ENCODE measurements at regions not wholly inside any gene's neighbourhood (a gene's known extent, or its start where the extent isn't known, plus 50 kb on each side); places are given as distances from the start of the nearest gene placed in this dataset.

DNA sequence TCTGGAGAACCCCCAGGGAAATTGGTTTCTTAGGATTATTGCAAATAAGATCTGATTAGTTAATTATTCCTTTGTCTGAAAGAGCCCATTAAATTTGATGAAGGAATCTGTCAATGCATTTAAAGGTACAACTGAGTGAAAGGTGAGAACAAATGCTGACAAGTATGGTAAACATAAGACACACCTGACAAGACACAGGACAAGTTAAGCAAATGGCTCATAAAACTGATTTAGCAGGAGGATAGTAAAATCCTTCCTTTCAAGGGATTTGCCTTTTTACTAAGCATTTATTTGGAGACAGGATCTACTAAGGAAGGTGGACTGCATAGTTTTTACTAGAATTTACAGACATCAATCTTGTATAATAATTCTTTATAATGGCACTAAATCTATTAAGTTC, 553.9 kb downstream of the SPRY1 start:
- DNase-seq (ENCODE audit: low spot score), result no peak
- TF ChIP-seq, protein P1, sequence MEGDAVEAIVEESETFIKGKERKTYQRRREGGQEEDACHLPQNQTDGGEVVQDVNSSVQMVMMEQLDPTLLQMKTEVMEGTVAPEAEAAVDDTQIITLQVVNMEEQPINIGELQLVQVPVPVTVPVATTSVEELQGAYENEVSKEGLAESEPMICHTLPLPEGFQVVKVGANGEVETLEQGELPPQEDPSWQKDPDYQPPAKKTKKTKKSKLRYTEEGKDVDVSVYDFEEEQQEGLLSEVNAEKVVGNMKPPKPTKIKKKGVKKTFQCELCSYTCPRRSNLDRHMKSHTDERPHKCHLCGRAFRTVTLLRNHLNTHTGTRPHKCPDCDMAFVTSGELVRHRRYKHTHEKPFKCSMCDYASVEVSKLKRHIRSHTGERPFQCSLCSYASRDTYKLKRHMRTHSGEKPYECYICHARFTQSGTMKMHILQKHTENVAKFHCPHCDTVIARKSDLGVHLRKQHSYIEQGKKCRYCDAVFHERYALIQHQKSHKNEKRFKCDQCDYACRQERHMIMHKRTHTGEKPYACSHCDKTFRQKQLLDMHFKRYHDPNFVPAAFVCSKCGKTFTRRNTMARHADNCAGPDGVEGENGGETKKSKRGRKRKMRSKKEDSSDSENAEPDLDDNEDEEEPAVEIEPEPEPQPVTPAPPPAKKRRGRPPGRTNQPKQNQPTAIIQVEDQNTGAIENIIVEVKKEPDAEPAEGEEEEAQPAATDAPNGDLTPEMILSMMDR (IDR thresholded peaks at IDR 0.05), result no peak
- Histone ChIP-seq H3K27ac (no peak overlapping the region), H3K4me3 (no peak overlapping the region)

DNA sequence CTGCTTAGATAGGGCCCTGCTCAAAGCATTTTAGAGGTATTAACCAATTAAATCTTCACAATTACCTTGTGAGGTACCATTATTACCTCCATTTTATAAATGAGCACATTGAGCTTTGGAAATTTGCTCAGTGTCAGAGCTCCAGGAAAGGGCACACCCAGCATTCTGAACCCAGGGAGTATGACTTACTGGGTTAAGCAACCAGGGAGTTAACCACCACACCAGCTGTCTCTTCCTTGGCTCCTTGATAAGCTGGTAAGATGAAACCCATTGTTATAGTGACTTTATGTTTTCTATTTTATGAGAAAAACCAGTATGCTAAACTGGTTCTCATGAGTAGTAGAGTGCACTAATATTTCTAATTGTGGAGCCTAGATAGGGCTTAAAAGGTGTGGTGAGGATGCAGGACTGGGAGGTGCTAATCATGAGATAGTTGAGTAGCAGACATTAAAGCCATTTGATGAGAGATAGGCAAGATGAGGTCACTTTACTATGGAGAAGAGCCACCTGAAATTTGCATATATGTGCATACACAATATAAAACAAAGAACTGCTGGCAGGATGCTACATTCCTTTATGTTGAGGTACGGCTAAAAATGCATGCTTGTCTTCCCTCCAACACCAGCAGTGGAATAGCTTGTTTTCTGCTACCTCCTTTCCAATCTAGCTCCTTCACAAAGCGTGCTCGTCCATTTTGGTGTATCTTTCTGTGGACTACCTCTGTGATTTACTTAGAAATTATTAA, 556.1 kb downstream of the SPRY1 start:
- Histone ChIP-seq H3K4me3 (no peak overlapping the region), H3K27ac (no peak overlapping the region)
- DNase-seq (ENCODE audit: low spot score), result no peak
- TF ChIP-seq, protein P1 (IDR thresholded peaks at IDR 0.05), result no peak

DNA sequence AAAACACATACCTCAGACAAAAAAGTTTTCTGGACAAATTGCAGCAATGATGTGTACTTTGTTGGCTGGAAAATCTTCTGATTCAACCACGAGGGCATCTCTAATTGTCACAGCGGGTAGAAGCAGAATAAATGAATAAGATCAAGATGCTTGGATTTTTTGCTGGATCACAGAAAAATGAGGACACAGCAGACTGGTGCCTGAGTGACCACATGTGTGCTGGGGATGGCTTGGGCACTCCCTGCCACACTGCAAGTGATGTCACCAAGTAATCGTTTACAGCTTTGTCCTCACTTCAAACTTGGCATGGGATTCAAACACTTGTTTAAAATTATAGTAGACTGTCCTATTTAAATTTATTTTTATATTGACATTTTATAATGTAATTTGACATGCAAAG, 557.0 kb downstream of the SPRY1 start:
- TF ChIP-seq, protein P1 (IDR thresholded peaks at IDR 0.05), result no peak
- Histone ChIP-seq H3K4me3 (no peak overlapping the region), H3K27ac (no peak overlapping the region)
- DNase-seq (ENCODE audit: low spot score), result no peak

DNA sequence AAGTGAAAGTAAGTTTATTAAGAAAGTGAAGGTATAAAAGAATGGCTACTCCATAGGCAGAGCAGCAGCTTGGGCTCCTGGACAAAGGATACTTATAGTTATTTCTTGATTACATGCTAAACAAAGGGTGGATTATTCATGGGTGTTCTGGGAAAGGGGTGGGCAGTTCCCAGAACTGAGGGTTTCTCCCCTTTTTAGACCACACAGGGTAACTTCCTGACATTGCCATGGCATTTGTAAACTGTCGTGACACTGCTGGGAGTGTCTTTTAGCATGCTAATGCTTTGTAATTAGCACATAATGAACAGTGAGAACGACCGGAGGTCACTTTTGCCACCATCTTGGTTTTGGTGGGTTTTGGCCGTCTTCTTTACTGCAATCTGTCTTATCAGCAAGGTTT, 557.6 kb downstream of the SPRY1 start:
- TF ChIP-seq, protein P1 (IDR thresholded peaks at IDR 0.05), result no peak
- no peak overlapping the region for H3K4me3 ChIP-seq

DNA sequence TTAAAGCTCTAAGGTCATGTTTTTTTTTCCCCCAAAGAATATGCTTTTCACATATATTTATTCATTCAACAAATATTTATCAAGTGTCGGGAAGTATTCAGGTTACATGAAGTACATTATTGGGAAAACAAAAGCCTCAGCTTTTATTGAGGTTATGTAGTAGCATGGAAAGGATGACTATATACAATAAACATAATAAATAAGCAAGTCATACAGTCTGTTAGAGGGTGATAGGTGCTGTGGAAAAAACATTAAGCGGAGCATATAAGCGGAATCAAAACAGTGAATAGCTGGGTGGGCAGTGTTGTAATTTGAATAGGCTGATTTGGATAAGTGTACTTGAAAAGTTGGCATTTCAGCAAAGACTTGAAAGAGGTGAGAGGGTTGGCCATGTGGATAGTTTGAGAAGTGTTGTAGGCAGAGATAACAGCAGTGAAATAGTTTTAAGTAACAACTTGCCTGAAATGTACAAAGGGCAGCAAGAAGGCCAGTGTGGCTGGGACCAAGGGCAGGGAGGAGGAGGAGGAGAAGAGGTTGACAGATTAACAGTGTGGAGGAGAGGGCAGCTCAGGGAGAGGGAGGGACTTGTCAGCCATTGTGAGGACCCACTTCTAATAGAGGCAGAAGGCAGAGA, 558.7 kb downstream of the SPRY1 start:
- TF ChIP-seq, protein P1 (IDR thresholded peaks at IDR 0.05), result no peak
- DNase-seq (ENCODE audit: low spot score), result no peak
- no peak overlapping the region for H3K27ac ChIP-seq
- no peak overlapping the region for H3K4me3 ChIP-seq

More for the DNA sequence above, 557.6 kb downstream of the SPRY1 start:
- no peak for DNase-seq (ENCODE audit: low spot score)
- no peak overlapping the region for H3K27ac ChIP-seq

DNA sequence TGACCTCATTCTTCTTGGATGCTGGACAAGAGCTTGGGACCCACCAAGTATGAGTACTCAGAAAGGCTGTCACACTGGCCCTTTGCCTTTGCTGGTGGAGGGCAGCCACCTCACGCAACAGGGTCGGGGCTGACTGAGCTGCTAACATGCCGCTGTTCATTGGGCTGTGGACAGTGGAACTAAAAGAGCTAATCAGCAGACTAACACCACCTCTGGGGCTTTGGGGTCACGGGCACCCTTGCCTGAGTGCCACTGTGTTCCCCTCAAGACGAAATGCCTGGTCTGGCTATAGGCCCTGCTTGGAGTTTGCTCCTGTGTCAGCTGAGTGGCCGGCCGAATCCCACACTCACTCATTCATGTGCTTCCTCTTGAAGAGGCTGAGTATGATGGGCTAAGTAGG, 559.6 kb downstream of the SPRY1 start:
- TF ChIP-seq, protein P1 (IDR thresholded peaks at IDR 0.05), result no peak
- H3K4me3 ChIP-seq, result no peak overlapping the region
- DNase-seq (ENCODE audit: low spot score), result no peak
- H3K27ac ChIP-seq, result no peak overlapping the region

Measured in coronary artery (tissue), 2 donors.